Neural progenitor cell (in vitro differentiated cells): ENCODE measurements at regions not wholly inside any gene's neighbourhood (a gene's known extent, or its start where the extent isn't known, plus 50 kb on each side); places are given as distances from the start of the nearest gene placed in this dataset.

Source experiments
- DNase-seq: peaks from one replicate; pipeline ENCODE4 v3.0.0-alpha.2; 2016; ENCODE audit warnings: low spot score
- H2AFZ ChIP-seq: fragments of 200-600 bp; sonication (generic); replicated peaks from 2 replicates; pipeline ENCODE4 v1.6.1; 2016; ENCODE audit warnings: antibody characterized with exemption
- H3F3A ChIP-seq: fragments of 200-600 bp; sonication (generic); 2 replicates; pipeline ENCODE4 v1.6.1; 2016; ENCODE audit warnings: antibody characterized with exemption, low read depth
- H3K27ac ChIP-seq: fragments of 200-600 bp; sonication (generic); 2 replicates; pipeline ENCODE4 v1.5.1; 2016; ENCODE audit warnings: mild to moderate bottlenecking
- H3K27me3 ChIP-seq: fragments of 200-600 bp; sonication (generic); 2 replicates; pipeline ENCODE4 v1.6.1; 2016; ENCODE audit warnings: mild to moderate bottlenecking, moderate library complexity
- H3K36me3 ChIP-seq: fragments of 200-600 bp; sonication (generic); 2 replicates; pipeline ENCODE4 v1.5.1; 2016
- H3K4me1 ChIP-seq: fragments of 200-600 bp; sonication (generic); 2 replicates; pipeline ENCODE4 v1.6.1; 2016; ENCODE audit warnings: mixed run types
- H3K4me2 ChIP-seq: fragments of 200-600 bp; sonication (generic); 2 replicates; pipeline ENCODE4 v1.6.1; 2016
- H3K4me3 ChIP-seq: fragments of 200-600 bp; sonication (generic); 2 replicates; pipeline ENCODE4 v1.5.1; 2016
- H3K79me2 ChIP-seq: fragments of 200-600 bp; sonication (generic); 2 replicates; pipeline ENCODE4 v1.6.1; 2016; ENCODE audit warnings: low read depth
- H3K9ac ChIP-seq: fragments of 200-600 bp; sonication (generic); 2 replicates; pipeline ENCODE4 v1.6.1; 2016
- H3K9me3 ChIP-seq: fragments of 200-600 bp; sonication (generic); 2 replicates; pipeline ENCODE4 v1.5.1; 2016; ENCODE audit warnings: low read depth
- H4K20me1 ChIP-seq: fragments of 200-600 bp; sonication (generic); 2 replicates; pipeline ENCODE4 v1.6.1; 2016; ENCODE audit warnings: low read depth
- H3K27ac Mint-ChIP-seq: 3 replicates; pipeline ENCODE4 v1.8.0; 2021; ENCODE audit warnings: mixed read lengths
- H3K27me3 Mint-ChIP-seq: 2 replicates; pipeline ENCODE4 v1.8.0; 2022; ENCODE audit warnings: low read depth, mild to moderate bottlenecking, inconsistent platforms, moderate library complexity, mixed read lengths; ENCODE audit not compliant: insufficient read depth
- H3K36me3 Mint-ChIP-seq: 3 replicates; pipeline ENCODE4 v1.8.0; 2021; ENCODE audit warnings: mixed read lengths
- H3K4me1 Mint-ChIP-seq: 3 replicates; pipeline ENCODE4 v1.8.0; 2021; ENCODE audit warnings: mixed read lengths
- H3K4me3 Mint-ChIP-seq: 3 replicates; pipeline ENCODE4 v1.8.0; 2021; ENCODE audit warnings: mild to moderate bottlenecking, moderate library complexity, mixed read lengths
- H3K9me3 Mint-ChIP-seq: 3 replicates; pipeline ENCODE4 v1.8.0; 2020; ENCODE audit warnings: mixed read lengths
- EZH2 ChIP-seq: fragments of 200-600 bp; sonication (generic); IDR thresholded peaks from 2 replicates; pipeline ENCODE4 v1.6.1; 2017; ENCODE audit warnings: antibody characterized with exemption, mild to moderate bottlenecking, moderate library complexity
- EZH2phosphoT487 ChIP-seq: fragments of 200-600 bp; sonication (generic); IDR thresholded peaks from 2 replicates; pipeline ENCODE4 v1.6.1; 2017; ENCODE audit warnings: antibody characterized with exemption
- TF ChIP-seq, protein P1 (sequence below): fragments of 200-600 bp; sonication (generic); IDR thresholded peaks from 2 replicates; pipeline ENCODE4 v1.5.1; 2017; ENCODE audit warnings: antibody characterized with exemption, mild to moderate bottlenecking

DNA sequence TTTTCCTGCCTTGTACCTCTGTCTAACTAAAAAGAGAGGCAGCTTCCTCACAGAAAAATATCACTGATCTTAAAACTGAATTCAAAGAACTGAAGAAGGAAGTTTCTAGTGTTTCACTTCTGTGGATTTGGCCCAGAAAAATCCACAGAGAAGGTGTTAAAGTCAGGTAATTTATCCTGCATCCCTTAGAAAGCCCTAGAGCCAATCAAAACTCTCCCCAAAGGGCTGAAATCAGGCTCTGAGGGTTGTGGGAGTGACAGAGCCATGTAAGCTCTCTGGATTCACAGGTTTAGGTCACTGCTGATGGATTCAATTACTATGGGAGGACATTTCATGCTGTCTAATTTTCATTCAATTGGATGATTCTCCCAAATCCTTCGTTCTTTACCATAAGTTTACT is 152.3 kb downstream of the OR2B2 start:
- Histone ChIP-seq H3K27ac (no peak overlapping the region), H3K4me2 (no peak overlapping the region), H3K79me2 (no peaks in the 10 kb centered on the region), H3F3A (peaks cover 32% of the 10 kb centered on the region), H3K9me3 (no peaks in the 10 kb centered on the region), H3K4me1 (peaks cover 27% of the 10 kb centered on the region), H4K20me1 (no peaks in the 10 kb centered on the region), H3K36me3 (no peaks in the 10 kb centered on the region), H3K4me3 (no peak overlapping the region), H3K9ac (no peak overlapping the region), H2AFZ (no peak overlapping the region), H3K27me3 (peaks cover 21% of the 10 kb centered on the region)
- H3K4me3 Mint-ChIP-seq: no peak overlapping the region
- DNase-seq: no peak
- H3K4me1 Mint-ChIP-seq: peaks cover 13% of the 10 kb centered on the region
- peaks cover 4% of the 10 kb centered on the region for H3K27me3 Mint-ChIP-seq
- no peaks in the 10 kb centered on the region for H3K9me3 Mint-ChIP-seq
- no peaks in the 10 kb centered on the region for H3K36me3 Mint-ChIP-seq
- H3K27ac Mint-ChIP-seq: no peak overlapping the region
- TF ChIP-seq, protein P1, sequence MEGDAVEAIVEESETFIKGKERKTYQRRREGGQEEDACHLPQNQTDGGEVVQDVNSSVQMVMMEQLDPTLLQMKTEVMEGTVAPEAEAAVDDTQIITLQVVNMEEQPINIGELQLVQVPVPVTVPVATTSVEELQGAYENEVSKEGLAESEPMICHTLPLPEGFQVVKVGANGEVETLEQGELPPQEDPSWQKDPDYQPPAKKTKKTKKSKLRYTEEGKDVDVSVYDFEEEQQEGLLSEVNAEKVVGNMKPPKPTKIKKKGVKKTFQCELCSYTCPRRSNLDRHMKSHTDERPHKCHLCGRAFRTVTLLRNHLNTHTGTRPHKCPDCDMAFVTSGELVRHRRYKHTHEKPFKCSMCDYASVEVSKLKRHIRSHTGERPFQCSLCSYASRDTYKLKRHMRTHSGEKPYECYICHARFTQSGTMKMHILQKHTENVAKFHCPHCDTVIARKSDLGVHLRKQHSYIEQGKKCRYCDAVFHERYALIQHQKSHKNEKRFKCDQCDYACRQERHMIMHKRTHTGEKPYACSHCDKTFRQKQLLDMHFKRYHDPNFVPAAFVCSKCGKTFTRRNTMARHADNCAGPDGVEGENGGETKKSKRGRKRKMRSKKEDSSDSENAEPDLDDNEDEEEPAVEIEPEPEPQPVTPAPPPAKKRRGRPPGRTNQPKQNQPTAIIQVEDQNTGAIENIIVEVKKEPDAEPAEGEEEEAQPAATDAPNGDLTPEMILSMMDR: no peak
- TF ChIP-seq EZH2 (no peak), EZH2phosphoT487 (no peak)

- Mint-ChIP-seq H3K4me1 (peaks cover 20% of the 10 kb centered on the region), H3K27ac (peak overlapping the region; percentile 48), H3K4me3 (peak overlapping the region; percentile 49), H3K9me3 (no peaks in the 10 kb centered on the region), H3K27me3 (peaks cover 7% of the 10 kb centered on the region), H3K36me3 (no peaks in the 10 kb centered on the region)
- Histone ChIP-seq H2AFZ (peak overlapping the region; percentile 60), H3F3A (peaks cover 47% of the 10 kb centered on the region), H3K27me3 (peaks cover 15% of the 10 kb centered on the region), H3K4me2 (peak overlapping the region; percentile 60), H3K9me3 (no peaks in the 10 kb centered on the region), H4K20me1 (no peaks in the 10 kb centered on the region), H3K27ac (no peak overlapping the region), H3K79me2 (no peaks in the 10 kb centered on the region), H3K36me3 (no peaks in the 10 kb centered on the region), H3K4me3 (peak overlapping the region; percentile 10), H3K4me1 (peaks cover 33% of the 10 kb centered on the region), H3K9ac (no peak overlapping the region)
- TF ChIP-seq EZH2phosphoT487 (no peak), EZH2 (no peak)
- TF ChIP-seq, protein P1: no peak
- peak; percentile 51 for DNase-seq
These were observed 153.7 kb downstream of the OR2B2 start for GRCh38 chr6:27758491-27758890.

GRCh38 chr6:27757307-27757706 is 154.9 kb downstream of the OR2B2 start:
- H3K27me3 Mint-ChIP-seq: peaks cover 18% of the 10 kb centered on the region
- no peak overlapping the region for H3K4me3 Mint-ChIP-seq
- Histone ChIP-seq H3K4me1 (peaks cover 33% of the 10 kb centered on the region), H3K4me3 (peak overlapping the region; percentile 26), H3K27ac (no peak overlapping the region), H3F3A (peaks cover 41% of the 10 kb centered on the region), H3K4me2 (peak overlapping the region; percentile 62), H3K9ac (no peak overlapping the region), H3K79me2 (no peaks in the 10 kb centered on the region), H3K36me3 (no peaks in the 10 kb centered on the region), H2AFZ (peak overlapping the region; percentile 89), H4K20me1 (no peaks in the 10 kb centered on the region), H3K9me3 (no peaks in the 10 kb centered on the region), H3K27me3 (peaks cover 13% of the 10 kb centered on the region)
- TF ChIP-seq EZH2phosphoT487: no peak
- peaks cover 5% of the 10 kb centered on the region for H3K9me3 Mint-ChIP-seq
- peak; percentile 68 for DNase-seq
- no peaks in the 10 kb centered on the region for H3K36me3 Mint-ChIP-seq
- H3K4me1 Mint-ChIP-seq: peaks cover 24% of the 10 kb centered on the region
- no peak overlapping the region for H3K27ac Mint-ChIP-seq

DNA sequence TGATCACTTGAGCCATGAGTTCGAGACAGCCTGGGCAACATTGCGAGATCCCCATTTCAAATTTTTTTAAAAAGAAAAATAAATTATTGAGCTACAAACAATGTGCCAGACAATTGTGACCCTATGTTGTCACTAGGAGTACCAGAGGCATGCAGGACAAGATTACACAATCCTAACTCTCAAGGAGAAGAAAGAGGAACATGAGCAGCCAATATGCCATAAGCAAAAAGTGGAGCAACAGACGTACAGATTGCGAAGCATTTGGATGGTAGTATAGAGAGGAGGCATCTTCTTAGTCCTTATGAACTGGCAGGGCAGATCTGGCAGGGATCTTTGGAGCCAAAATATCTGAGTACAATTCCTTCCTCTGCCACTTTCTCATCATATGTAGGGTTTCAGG is 156.4 kb downstream of the OR2B2 start:
- Histone ChIP-seq H3K9me3 (no peaks in the 10 kb centered on the region), H3F3A (peaks cover 45% of the 10 kb centered on the region), H3K9ac (no peak overlapping the region), H3K27ac (no peak overlapping the region), H4K20me1 (no peaks in the 10 kb centered on the region), H3K79me2 (no peaks in the 10 kb centered on the region), H2AFZ (no peak overlapping the region), H3K4me2 (no peak overlapping the region), H3K4me1 (peaks cover 33% of the 10 kb centered on the region), H3K27me3 (peaks cover 23% of the 10 kb centered on the region), H3K36me3 (no peaks in the 10 kb centered on the region), H3K4me3 (no peak overlapping the region)
- H3K36me3 Mint-ChIP-seq: no peaks in the 10 kb centered on the region
- peaks cover 5% of the 10 kb centered on the region for H3K9me3 Mint-ChIP-seq
- no peak for DNase-seq
- H3K27ac Mint-ChIP-seq: no peak overlapping the region
- TF ChIP-seq EZH2: no peak
- TF ChIP-seq, protein P1: no peak
- TF ChIP-seq EZH2phosphoT487: no peak
- H3K4me3 Mint-ChIP-seq: no peak overlapping the region
- H3K27me3 Mint-ChIP-seq: peaks cover 21% of the 10 kb centered on the region
- peaks cover 28% of the 10 kb centered on the region for H3K4me1 Mint-ChIP-seq
